Thyroid gland (tissue), 4 donors: ENCODE measurements at regions not wholly inside any gene's neighbourhood (a gene's known extent, or its start where the extent isn't known, plus 50 kb on each side); places are given as distances from the start of the nearest gene placed in this dataset.

Experiments
- POLR2A ChIP-seq, 2 donors: fragments of 450-650 bp; IDR thresholded peaks; one replicate each; pipeline ENCODE4 v1.6.1; 2017; ENCODE audit warnings: antibody characterized with exemption in 2 of 2, mild to moderate bottlenecking in 2 of 2, moderate library complexity in 1 of 2
- TF ChIP-seq, protein P1 (sequence below), 6 experiments: fragments of 200-600 bp in 3 of 6; fragments of 450-650 bp in 3 of 6; sonication (generic) in 3 of 6; IDR thresholded peaks; one replicate each; pipeline ENCODE4 v1.5.1; 2016 to 2019; ENCODE audit warnings: antibody characterized with exemption in 6 of 6, mild to moderate bottlenecking in 2 of 6, inconsistent platforms in 1 of 6, moderate library complexity in 1 of 6

DNA sequence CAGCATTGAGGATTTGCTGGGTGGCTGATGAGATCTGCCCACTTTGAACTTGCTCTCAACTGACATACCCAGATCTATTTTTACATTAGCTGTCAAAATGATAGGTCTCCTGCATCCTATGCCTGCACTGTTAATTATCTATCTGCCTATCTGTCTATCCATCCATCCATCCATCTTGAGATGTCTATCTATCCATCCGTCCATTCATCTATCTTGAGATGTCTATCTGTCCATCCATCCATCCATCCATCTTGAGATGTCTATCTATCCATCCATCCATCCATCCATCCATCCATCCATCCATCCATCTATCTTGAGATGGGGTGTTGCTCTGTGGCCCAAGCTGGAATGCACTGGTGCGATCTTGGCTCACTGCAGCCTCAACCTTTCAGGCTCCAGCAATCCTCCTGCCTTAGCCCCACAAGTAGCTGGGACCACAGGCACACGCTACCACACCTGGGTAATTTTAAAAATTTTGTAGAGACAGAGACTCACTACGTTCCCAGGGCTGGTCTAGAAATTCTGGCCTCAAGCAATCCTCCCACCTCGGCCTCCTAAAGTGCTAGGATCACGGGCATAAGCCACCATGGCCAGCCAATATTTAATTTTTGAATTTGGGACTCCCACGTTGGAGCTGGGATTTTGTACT, 159.4 kb upstream of the NSMCE3 start:
- no peak for TF ChIP-seq POLR2A (IDR thresholded peaks at IDR 0.05)
- TF ChIP-seq, protein P1, sequence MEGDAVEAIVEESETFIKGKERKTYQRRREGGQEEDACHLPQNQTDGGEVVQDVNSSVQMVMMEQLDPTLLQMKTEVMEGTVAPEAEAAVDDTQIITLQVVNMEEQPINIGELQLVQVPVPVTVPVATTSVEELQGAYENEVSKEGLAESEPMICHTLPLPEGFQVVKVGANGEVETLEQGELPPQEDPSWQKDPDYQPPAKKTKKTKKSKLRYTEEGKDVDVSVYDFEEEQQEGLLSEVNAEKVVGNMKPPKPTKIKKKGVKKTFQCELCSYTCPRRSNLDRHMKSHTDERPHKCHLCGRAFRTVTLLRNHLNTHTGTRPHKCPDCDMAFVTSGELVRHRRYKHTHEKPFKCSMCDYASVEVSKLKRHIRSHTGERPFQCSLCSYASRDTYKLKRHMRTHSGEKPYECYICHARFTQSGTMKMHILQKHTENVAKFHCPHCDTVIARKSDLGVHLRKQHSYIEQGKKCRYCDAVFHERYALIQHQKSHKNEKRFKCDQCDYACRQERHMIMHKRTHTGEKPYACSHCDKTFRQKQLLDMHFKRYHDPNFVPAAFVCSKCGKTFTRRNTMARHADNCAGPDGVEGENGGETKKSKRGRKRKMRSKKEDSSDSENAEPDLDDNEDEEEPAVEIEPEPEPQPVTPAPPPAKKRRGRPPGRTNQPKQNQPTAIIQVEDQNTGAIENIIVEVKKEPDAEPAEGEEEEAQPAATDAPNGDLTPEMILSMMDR (IDR thresholded peaks at IDR 0.05), result no peak
